Tibial nerve (tissue), 4 donors: ENCODE measurements at regions not wholly inside any gene's neighbourhood (a gene's known extent, or its start where the extent isn't known, plus 50 kb on each side); places are given as distances from the start of the nearest gene placed in this dataset.

Experiments
- EP300 ChIP-seq, 2 donors: sonication (generic); formaldehyde crosslinking; IDR thresholded peaks; one replicate each; pipeline ENCODE4 v1.6.1; 2017; ENCODE audit warnings: antibody characterized with exemption in 2 of 2, mild to moderate bottlenecking in 1 of 2
- POLR2A ChIP-seq, 2 donors: fragments of 450-650 bp; IDR thresholded peaks; one replicate each; pipeline ENCODE4 v1.6.1; 2017; ENCODE audit warnings: antibody characterized with exemption in 2 of 2, mild to moderate bottlenecking in 2 of 2, moderate library complexity in 2 of 2
- TF ChIP-seq, protein P1 (sequence below), 5 experiments: fragments of 200-600 bp in 3 of 5; fragments of 450-650 bp in 2 of 5; sonication (generic) in 3 of 5; IDR thresholded peaks; one replicate each; pipeline ENCODE4 v1.5.1; 2016 to 2019; ENCODE audit warnings: antibody characterized with exemption in 5 of 5, mild to moderate bottlenecking in 3 of 5, moderate library complexity in 2 of 5

DNA sequence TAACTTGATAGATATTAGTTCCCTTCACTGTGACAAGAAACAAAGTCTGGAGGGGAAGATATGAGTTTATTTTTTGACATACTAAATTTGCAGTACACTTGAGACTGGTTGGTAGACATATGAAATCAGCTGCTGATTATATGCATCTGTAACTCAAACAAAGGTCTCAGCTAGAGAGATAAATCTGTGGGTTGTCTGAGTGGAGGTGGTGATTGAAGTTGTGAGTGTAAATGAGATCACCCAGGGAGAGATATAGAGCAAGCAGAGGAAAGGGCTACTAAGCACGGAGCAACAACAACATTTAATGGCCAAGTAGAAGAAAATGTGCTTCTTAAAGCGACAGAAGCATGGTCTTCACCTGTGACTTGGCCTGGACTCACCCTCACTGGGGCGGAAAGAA is 173.2 kb upstream of the EYA4 start:
- TF ChIP-seq, protein P1, sequence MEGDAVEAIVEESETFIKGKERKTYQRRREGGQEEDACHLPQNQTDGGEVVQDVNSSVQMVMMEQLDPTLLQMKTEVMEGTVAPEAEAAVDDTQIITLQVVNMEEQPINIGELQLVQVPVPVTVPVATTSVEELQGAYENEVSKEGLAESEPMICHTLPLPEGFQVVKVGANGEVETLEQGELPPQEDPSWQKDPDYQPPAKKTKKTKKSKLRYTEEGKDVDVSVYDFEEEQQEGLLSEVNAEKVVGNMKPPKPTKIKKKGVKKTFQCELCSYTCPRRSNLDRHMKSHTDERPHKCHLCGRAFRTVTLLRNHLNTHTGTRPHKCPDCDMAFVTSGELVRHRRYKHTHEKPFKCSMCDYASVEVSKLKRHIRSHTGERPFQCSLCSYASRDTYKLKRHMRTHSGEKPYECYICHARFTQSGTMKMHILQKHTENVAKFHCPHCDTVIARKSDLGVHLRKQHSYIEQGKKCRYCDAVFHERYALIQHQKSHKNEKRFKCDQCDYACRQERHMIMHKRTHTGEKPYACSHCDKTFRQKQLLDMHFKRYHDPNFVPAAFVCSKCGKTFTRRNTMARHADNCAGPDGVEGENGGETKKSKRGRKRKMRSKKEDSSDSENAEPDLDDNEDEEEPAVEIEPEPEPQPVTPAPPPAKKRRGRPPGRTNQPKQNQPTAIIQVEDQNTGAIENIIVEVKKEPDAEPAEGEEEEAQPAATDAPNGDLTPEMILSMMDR (IDR thresholded peaks at IDR 0.05) = no peak
- TF ChIP-seq POLR2A (IDR thresholded peaks at IDR 0.05) = no peak
- TF ChIP-seq EP300 (IDR thresholded peaks at IDR 0.05) = no peak
